AG09309 (cell line): ENCODE measurements at regions not wholly inside any gene's neighbourhood (a gene's known extent, or its start where the extent isn't known, plus 50 kb on each side); places are given as distances from the start of the nearest gene placed in this dataset.

Source experiments
- DNase-seq: peaks from one replicate; pipeline ENCODE4 v3.0.0-alpha.2; 2010; ENCODE audit warnings: low read depth
- H3K4me3 ChIP-seq: 2 replicates; pipeline ENCODE4 v1.5.1; 2011; ENCODE audit warnings: mild to moderate bottlenecking, low read depth, low read length, moderate library complexity; ENCODE audit not compliant: control insufficient read depth
- TF ChIP-seq, protein P1 (sequence below): IDR thresholded peaks from 2 replicates; pipeline ENCODE4 v1.5.1; 2011; ENCODE audit warnings: mild to moderate bottlenecking, low read depth, low read length, inconsistent platforms; ENCODE audit not compliant: insufficient read depth, control insufficient read depth; ENCODE audit errors: missing control alignments

DNA sequence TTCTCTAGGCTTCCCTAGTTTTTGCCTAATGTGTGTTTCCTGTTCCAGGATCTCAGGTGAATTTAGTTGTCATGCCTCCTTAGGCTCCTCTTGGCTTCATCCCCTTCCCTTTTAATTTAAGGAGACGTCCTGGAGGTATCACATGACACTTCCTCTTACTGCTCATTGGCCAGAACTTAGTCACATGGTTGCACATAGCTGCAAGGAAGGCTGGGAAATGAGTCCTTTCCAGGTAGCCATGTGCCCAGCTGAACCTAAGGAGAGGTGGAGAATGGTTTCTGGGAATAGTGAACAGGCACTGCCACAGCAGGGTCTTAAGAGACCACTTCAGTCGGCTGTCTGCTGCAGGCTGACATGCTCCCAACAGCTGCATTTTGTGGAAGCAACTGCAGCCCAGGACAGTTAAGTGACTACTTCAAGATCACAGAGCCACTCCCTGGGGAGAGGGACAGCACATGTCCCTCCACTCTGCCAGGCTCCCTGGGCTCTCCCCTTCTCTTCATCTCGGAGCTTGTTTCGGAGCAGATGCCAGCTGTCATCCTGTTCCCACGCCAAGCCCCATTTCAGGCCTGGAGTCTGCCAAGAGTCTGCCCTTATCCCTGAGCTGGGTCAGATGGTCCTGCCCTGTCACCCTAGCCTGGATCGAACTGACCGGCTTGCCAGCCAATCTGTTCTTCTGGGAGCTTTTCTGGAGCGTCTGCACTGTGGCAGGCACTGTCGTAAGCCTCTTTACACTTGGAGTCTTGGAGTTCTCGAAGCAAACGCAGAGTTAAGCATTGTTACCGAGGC lies 81.4 kb upstream of the FOXF1 start:
- no peak overlapping the region for H3K4me3 ChIP-seq
- no peak for DNase-seq
- TF ChIP-seq, protein P1, sequence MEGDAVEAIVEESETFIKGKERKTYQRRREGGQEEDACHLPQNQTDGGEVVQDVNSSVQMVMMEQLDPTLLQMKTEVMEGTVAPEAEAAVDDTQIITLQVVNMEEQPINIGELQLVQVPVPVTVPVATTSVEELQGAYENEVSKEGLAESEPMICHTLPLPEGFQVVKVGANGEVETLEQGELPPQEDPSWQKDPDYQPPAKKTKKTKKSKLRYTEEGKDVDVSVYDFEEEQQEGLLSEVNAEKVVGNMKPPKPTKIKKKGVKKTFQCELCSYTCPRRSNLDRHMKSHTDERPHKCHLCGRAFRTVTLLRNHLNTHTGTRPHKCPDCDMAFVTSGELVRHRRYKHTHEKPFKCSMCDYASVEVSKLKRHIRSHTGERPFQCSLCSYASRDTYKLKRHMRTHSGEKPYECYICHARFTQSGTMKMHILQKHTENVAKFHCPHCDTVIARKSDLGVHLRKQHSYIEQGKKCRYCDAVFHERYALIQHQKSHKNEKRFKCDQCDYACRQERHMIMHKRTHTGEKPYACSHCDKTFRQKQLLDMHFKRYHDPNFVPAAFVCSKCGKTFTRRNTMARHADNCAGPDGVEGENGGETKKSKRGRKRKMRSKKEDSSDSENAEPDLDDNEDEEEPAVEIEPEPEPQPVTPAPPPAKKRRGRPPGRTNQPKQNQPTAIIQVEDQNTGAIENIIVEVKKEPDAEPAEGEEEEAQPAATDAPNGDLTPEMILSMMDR = no peak

DNA sequence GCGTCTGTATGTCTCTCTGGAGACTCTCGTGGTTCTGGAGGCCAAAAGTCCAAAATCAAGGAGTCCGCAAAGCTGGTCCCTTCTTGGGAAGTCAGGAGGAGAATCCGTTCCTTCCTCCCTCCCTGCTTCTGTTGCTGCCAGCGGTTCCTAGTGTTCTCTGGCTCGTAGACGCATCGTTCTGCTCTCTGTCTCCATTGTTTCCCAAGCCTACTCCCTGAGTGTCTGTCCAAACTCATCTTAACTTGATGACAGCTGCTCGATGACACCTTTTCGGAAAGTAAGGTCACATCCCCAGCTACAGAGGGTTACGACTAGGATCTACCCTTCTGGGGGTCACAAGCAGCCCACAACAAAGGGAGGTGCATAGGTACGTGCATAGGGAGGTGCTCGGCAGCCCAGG lies 80.7 kb upstream of the FOXF1 start:
- TF ChIP-seq, protein P1 = no peak
- no peak for DNase-seq
- no peak overlapping the region for H3K4me3 ChIP-seq

DNA sequence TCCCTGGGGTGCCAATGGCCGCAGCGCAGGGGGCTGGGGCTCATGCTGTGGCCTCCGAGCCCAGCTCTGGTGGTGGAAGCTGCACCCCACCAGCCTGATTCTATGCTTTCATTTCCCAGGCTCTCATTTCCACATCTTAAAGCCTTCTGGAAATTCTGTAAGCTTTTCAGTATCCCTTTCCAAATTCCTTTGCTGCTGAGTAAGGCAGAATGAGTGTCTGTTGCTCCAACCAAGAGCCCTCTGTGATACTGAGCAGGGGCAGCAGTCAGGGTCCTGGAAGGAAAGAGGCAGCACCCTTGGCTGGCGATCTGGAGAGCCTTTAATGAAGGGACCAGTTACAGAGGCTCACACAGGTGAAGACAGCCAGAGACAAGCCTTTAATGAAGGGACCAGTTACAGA lies 79.5 kb upstream of the FOXF1 start:
- TF ChIP-seq, protein P1 = no peak
- no peak for DNase-seq
- no peak overlapping the region for H3K4me3 ChIP-seq

DNA sequence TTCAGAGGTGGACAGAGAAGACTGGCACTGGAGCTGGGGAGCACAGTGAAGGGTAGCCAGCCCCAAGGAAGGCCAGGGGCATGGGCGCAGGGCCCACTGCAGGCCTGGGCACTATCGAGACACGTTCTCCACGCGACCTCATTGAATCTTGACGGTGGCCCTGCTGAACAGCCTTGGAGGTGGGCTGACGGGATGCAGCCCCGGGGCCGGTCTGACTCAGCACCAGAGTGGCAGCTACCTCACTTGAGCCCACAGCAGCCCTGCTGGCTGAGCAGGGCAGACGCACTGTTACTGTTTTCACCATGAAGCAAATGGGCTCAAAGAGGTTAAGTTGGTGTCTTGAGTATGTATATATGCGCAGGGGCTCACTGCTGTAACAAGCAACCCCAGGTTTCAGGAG lies 78.8 kb upstream of the FOXF1 start:
- TF ChIP-seq, protein P1 = no peak
- no peak for DNase-seq
- H3K4me3 ChIP-seq = no peak overlapping the region

DNA sequence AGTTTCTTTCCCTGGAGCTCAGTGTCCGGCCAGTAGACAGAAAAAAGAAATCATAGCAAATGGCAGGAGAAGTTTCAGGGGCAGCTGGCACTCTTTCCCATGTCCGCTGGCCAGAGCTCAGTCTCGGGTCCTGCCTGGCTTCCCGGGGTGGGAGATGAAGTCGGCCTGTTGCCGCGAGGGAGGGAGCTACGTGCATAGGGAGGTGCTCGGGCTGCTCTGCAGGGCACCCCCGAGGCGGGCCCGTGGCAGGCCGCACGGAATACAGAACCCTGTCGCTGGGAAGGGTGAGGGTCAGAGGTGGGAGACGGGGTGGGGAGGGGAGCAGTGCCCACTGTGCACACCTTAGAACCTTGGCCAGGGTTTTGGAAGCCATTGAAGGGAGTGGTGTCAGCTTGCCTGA lies 78.3 kb upstream of the FOXF1 start:
- no peak for DNase-seq
- H3K4me3 ChIP-seq = no peak overlapping the region
- TF ChIP-seq, protein P1 = no peak

DNA sequence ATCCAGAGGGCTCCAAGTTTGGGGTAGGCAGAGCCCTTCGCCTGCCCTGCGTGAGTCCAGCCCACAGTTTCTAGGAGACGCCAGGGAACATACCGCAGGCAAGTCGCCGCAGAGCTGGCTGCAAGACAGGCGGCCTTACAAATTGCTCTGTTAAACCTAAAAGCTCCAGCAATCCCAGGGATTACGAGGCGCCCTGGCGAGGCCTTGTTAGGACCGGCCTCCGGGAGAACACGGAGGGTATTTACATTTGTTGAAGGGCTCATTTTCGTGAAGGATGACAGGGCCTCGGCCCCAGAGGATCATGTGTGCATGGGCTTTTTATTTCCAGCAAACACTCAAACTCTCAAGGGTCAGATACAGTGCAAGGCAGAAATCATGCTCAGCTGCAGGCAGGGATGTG lies 77.6 kb upstream of the FOXF1 start:
- TF ChIP-seq, protein P1 = no peak
- no peak overlapping the region for H3K4me3 ChIP-seq
- no peak for DNase-seq
